ENCODE measurements at regions not wholly inside any gene's neighbourhood (a gene's known extent, or its start where the extent isn't known, plus 50 kb on each side); places are given as distances from the start of the nearest gene placed in this dataset.

DNA sequence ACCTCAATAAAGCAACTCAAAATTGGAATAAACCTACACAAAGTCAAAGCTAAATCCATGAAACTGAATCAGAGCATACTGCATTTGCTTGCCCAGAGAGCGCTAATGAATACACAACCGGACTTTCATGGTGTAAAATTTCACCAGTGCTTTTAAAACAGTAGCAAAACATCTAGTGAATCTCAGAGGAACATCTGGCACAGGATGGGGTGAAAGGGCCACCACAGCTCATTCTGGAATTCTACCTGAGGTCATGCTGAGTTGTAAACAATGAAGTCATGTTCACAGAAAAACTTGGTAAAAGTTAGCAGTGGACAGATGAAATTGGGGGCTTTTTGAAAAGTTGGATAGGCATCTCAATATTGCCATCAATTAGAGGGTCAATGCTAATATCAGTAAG lies 125.6 kb upstream of the STXBP5 start:
- no peaks in the 10 kb centered on the region for H3K27me3 ChIP-seq
- no peaks in the 10 kb centered on the region for H3K4me1 ChIP-seq (replicated peaks in 1 of 2)
- H3K36me3 ChIP-seq (replicated peaks in 1 of 2): no peaks in the 10 kb centered on the region
- intact Hi-C loops (cut with DNase I): no loop called here
- H3K27ac ChIP-seq: no peak overlapping the region
- no peaks in the 10 kb centered on the region for H3K9me3 ChIP-seq (replicated peaks in 1 of 3)
- DNase-seq: no peak
- H3K4me3 ChIP-seq: no peak overlapping the region
- no peak for TF ChIP-seq POLR2A (IDR thresholded peaks at IDR 0.05)
- TF ChIP-seq, protein P1, sequence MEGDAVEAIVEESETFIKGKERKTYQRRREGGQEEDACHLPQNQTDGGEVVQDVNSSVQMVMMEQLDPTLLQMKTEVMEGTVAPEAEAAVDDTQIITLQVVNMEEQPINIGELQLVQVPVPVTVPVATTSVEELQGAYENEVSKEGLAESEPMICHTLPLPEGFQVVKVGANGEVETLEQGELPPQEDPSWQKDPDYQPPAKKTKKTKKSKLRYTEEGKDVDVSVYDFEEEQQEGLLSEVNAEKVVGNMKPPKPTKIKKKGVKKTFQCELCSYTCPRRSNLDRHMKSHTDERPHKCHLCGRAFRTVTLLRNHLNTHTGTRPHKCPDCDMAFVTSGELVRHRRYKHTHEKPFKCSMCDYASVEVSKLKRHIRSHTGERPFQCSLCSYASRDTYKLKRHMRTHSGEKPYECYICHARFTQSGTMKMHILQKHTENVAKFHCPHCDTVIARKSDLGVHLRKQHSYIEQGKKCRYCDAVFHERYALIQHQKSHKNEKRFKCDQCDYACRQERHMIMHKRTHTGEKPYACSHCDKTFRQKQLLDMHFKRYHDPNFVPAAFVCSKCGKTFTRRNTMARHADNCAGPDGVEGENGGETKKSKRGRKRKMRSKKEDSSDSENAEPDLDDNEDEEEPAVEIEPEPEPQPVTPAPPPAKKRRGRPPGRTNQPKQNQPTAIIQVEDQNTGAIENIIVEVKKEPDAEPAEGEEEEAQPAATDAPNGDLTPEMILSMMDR (IDR thresholded peaks at IDR 0.05): no peak
- 88 to 96% (median 93%) methylated on average over 2 of the region's 2 CpGs for WGBS, 4 donors

DNA sequence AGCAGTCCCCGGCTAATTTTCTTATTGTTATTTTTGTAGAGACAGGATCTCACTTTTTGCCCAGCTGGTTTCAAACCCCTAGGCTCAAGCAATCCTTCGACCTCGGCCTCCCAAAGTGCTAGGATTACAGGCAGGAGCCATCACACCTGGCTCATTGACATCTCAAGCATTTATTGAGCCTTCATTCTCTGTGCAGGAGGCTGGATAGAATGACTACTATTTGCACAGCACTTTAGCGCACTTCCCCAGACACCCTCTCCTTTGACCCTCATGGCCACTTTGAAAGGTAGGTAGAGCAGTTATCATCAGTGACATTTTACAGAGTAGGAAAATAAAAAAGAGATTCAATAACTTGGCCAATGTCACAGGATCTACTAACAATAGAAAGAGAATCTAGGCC lies 124.0 kb upstream of the STXBP5 start:
- 93 to 97% (median 94%) methylated on average over 4 of the region's 4 CpGs for WGBS, 4 donors
- no peaks in the 10 kb centered on the region for H3K36me3 ChIP-seq (replicated peaks in 1 of 2)

DNA sequence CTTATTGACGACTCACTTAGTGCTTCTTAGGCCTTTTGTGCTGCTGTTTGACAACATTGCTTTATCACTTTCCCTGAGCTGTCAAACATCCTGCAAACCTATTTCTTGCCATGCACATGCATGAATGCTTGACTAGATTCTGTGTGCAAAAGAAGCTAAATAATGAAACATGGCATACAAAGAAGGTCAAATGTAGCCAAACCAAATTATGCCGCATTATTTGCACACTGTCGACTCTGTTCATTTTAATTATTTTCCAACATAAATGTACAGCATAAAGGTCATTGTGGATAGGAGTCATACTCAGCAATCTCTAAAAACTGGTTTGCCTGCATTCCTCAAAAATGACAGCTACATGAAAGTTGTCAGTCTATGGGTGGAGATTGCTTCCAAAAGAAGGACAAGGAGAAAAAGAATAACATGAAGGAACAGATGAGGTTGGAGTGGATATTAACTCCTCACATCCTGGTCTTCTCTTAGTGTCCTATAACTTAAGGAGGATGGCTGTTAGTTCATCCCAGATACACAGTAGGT lies 123.1 kb upstream of the STXBP5 start:
- H3K4me1 ChIP-seq (replicated peaks in 1 of 2): no peaks in the 10 kb centered on the region
- no peaks in the 10 kb centered on the region for H3K27me3 ChIP-seq
- WGBS, 4 donors: 67 to 78% (median 71%) methylated on average over 3 of the region's 3 CpGs
- H3K9me3 ChIP-seq (replicated peaks in 1 of 3): no peaks in the 10 kb centered on the region
- TF ChIP-seq, protein P1 (IDR thresholded peaks at IDR 0.05): no peak
- TF ChIP-seq POLR2A (IDR thresholded peaks at IDR 0.05): no peak
- H3K36me3 ChIP-seq (replicated peaks in 1 of 2): no peaks in the 10 kb centered on the region
- no peak overlapping the region for H3K27ac ChIP-seq
- no peak for DNase-seq
- intact Hi-C loops (cut with DNase I): no loop called here
- no peak overlapping the region for H3K4me3 ChIP-seq

More for the DNA sequence above, 124.0 kb upstream of the STXBP5 start:
- TF ChIP-seq, protein P1 (IDR thresholded peaks at IDR 0.05): no peak
- no peak for TF ChIP-seq POLR2A (IDR thresholded peaks at IDR 0.05)
- Histone ChIP-seq H3K4me1 (replicated peaks in 1 of 2) (no peaks in the 10 kb centered on the region), H3K27ac (no peak overlapping the region), H3K4me3 (no peak overlapping the region), H3K9me3 (replicated peaks in 1 of 3) (no peaks in the 10 kb centered on the region), H3K27me3 (no peaks in the 10 kb centered on the region)
- no peak for DNase-seq
- intact Hi-C loops (cut with DNase I): no loop called here

DNA sequence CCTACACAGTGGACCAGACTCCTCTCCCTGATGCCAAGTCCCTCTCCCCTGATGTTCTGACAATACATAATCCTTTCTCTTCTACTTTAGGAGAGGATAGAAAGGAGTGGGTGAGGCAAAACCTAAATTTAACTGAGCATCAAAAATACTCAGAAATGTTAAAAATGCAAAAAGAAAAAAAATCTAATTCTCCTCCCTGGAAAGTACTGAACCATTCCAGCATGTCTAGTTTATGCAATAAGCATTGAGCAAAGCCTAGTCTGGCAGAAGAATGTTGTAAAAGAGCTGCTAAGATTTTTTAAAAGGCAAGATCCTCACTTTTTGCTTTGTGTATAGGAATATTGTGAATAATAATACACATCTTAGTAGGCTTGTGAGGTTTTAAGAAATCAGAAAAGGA lies 116.6 kb upstream of the STXBP5 start:
- Histone ChIP-seq H3K9me3 (replicated peaks in 1 of 3) (no peaks in the 10 kb centered on the region), H3K27ac (no peak overlapping the region), H3K27me3 (no peaks in the 10 kb centered on the region), H3K4me1 (replicated peaks in 1 of 2) (no peaks in the 10 kb centered on the region), H3K36me3 (replicated peaks in 1 of 2) (no peaks in the 10 kb centered on the region), H3K4me3 (no peak overlapping the region)
- DNase-seq: no peak
- TF ChIP-seq POLR2A (IDR thresholded peaks at IDR 0.05): no peak
- TF ChIP-seq, protein P1 (IDR thresholded peaks at IDR 0.05): no peak
- intact Hi-C loops (cut with DNase I): no loop called here
